ENCODE measurements at regions not wholly inside any gene's neighbourhood (a gene's known extent, or its start where the extent isn't known, plus 50 kb on each side); places are given as distances from the start of the nearest gene placed in this dataset.

DNA sequence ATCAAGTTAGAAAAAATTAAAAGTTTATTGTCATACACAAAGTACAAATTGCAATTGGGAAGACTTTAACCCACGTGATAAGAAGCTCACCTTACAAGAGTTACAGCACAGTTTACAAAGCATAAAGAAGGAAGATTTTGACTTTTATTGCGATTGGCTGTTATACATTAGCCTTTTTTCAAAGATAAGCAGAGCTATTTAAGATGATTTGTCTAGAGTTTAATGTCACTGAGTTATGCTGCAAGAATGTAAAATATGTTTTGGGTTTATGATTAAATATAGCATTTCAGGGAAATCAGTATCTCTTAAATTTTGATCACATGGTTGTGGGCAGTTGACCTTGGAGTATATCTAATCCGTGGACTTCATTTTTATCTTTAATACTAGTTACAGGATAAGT, 664.2 kb upstream of the PTCHD4 start:
- no peak for TF ChIP-seq POLR2AphosphoS5 (IDR thresholded peaks at IDR 0.05; ENCODE audit: low read depth)
- TF ChIP-seq, protein P1, sequence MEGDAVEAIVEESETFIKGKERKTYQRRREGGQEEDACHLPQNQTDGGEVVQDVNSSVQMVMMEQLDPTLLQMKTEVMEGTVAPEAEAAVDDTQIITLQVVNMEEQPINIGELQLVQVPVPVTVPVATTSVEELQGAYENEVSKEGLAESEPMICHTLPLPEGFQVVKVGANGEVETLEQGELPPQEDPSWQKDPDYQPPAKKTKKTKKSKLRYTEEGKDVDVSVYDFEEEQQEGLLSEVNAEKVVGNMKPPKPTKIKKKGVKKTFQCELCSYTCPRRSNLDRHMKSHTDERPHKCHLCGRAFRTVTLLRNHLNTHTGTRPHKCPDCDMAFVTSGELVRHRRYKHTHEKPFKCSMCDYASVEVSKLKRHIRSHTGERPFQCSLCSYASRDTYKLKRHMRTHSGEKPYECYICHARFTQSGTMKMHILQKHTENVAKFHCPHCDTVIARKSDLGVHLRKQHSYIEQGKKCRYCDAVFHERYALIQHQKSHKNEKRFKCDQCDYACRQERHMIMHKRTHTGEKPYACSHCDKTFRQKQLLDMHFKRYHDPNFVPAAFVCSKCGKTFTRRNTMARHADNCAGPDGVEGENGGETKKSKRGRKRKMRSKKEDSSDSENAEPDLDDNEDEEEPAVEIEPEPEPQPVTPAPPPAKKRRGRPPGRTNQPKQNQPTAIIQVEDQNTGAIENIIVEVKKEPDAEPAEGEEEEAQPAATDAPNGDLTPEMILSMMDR (IDR thresholded peaks at IDR 0.05; ENCODE audit: insufficient read depth, low read length), result no peak
